Activated gamma-delta T cell (primary cell): ENCODE measurements at regions not wholly inside any gene's neighbourhood (a gene's known extent, or its start where the extent isn't known, plus 50 kb on each side); places are given as distances from the start of the nearest gene placed in this dataset.

ENCODE experiments used
- DNase-seq: peaks from one replicate; lab custom pipeline; 2025; lab: John Stamatoyannopoulos, UW

GRCh38 chr4:38189445-38189844, 229.2 kb downstream of the PTTG2 start:
- no peak for DNase-seq

DNA sequence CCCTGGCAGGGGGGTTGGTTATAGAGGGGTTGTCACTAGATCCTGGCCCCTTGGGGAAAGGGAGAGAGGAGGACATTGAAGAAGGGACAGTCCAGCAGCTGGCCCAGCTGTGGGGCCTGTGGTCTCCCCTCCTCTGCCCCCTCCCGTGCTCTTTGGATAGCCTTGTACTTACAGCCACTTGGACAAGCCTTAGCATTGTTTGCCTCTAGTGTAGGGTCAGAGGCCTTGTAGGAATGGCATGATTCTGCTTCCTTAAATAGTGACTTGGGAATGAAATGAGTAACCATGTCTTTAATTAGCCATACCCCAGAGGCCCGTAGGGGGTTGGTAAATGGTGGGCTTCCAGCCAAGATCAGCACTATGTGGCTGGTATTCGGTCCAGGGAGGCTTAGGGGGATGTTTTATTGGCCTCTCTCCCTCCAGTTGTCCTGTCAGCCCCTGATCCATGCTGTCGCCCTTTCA, 230.6 kb downstream of the PTTG2 start:
- no peak for DNase-seq

DNA sequence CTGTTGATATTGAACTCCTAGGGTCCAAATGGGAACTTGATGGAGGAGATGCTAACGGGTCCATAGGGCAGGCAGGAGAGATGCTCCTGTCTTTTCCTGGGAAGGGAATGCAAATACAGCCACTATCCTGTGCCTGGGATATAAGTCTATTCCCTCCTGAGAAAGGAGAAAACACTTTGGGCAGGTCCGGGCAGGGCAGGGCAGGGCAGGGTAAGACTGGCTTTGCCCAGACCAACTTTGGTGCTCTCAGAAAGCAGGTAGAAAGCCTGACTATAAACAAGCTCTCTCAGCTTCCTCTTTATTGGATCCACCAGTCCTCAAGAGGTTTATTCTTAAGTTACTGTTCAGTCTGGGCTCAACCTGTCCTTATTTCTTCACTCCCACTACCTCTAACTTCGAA, 232.3 kb downstream of the PTTG2 start:
- DNase-seq: no peak

DNA sequence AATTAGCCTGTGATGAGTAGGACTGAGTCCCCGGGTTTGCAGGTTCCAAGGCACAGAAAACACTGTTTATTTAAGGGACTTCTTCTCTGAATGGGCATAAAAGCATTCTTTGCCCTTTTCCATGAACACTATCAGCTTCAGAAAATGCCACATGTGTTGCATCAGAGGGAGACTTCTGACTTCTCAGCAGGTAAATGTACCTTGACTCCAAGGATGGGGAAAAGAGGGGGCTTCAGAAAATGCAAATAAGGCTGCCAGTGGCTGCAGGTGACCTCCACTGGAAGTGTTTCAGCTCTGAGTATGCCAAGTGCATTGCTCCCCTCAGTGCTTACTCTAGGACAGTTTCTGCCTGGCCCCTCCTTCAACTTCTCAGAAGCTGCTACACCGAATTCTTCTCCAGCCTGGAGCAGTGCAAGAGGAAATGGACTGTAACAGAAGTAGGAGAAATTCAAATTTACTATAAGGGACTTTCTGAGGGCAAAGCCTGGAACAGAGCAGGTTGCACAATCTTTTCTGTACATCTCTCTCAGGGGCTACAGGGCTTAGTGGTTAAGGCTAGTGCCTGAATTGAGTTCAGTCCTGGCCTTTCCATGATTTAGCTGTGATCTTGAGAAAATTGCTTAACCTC, 233.2 kb downstream of the PTTG2 start:
- no peak for DNase-seq

DNA sequence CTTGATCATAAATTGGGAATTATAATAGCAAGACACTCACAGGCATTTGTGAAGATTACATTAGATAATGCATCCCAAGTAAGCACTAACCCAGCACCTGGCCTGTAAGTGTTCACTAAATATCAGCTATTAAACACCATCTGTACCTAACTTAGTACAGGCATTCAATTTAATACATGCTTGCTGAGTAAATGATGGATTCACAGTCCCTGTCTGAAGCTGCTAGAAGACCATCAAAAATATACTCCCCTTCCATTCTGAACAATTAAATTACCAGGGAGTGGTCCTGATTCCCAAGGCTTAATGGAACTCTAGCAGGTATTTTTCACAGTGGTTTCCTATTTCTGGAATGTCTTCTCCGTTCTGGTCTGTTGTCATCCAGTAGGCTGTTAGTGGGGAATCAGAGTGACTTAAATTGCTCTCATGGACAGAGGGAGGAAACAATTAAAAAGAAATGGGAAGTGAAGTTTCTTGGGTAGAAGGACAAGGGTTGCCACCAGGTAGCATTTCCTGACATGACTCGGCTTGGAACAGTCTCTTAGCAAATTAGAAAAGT, 233.9 kb downstream of the PTTG2 start:
- DNase-seq: no peak

DNA sequence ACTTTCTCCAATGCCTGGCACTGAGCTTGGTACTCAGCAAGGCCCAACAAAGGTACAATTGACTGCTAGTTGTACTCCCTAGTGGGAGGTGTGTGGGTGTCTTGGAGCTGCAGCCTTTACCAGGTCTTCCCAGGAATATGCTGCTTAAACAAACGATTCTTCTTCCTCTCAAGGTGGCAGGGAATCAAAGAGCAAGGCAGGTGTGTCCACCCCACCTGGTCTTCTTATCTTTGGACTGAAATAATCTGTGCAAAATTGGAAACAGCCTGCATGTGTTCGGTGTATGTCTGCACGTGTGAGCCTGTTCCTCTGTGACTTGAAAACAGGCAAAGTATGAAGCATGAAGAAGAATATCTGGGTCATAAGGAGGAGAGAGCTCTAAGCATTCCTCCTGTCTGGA, 235.3 kb downstream of the PTTG2 start:
- no peak for DNase-seq

DNA sequence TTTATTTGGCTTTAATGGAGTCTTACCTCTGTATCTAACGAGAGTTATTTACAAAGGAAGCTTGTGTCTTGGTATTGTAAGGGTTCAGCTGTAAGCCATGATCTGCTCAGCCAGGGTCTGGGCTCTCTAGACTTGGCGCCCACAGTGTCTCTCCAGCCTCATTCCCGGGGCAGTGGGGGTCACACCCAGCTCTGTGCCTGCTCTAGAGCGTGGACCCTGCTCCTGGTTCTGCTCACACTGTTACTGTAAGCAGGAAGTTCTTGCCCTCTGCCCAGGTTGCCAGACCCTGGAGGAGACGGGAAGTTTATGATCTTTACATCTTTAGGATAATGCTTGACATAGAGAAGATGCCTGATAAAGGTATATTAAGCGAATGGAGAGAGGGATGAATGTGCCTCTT, 235.7 kb downstream of the PTTG2 start:
- DNase-seq: no peak

- DNase-seq: no peak
Observed at GRCh38 chr4:38202242-38202641, 242.0 kb downstream of the PTTG2 start.

DNA sequence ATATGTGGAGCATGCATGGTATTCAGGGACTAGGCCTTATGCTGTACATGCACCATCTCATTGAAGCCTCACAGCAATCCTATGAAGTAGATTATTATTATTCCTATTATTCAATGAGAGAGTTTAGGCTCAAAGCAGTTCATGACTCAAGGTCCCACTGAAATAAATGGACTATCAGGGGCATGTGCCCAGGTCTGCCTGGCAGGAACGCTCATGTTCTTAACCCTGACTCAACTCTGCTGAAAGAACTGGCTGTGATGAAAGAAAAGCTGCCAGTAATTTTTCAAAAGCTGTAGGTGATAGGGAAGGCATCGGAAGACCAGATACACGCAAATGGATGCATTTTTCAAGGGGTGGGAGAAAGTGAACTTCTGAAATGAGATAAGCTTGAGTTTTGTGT, 243.4 kb downstream of the PTTG2 start:
- no peak for DNase-seq

- no peak for DNase-seq
Observed at GRCh38 chr4:38204339-38205035, 244.3 kb downstream of the PTTG2 start.

DNA sequence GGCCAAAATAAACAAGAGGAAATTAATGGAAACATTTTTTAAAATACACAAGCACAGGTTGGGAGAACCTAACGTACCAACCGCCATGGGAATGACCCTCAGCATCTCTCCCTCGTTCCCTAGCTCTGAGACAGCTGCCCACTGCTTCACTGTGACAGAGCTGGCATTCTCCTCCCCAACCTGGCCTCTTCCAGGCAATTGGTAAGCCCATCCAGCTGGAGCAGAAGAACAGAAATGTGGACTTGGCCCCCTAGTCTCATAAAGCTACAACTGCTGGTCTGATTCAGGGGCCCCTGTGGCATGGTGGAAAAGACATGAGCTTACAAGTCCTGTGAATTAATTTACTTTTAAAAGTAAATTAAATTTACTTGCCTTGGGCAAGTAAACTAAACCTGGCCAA, 245.1 kb downstream of the PTTG2 start:
- DNase-seq: no peak

- no peak for DNase-seq
Observed at GRCh38 chr4:38207110-38207457, 246.9 kb downstream of the PTTG2 start.

GRCh38 chr4:38209654-38210053, 249.5 kb downstream of the PTTG2 start:
- DNase-seq: no peak

DNA sequence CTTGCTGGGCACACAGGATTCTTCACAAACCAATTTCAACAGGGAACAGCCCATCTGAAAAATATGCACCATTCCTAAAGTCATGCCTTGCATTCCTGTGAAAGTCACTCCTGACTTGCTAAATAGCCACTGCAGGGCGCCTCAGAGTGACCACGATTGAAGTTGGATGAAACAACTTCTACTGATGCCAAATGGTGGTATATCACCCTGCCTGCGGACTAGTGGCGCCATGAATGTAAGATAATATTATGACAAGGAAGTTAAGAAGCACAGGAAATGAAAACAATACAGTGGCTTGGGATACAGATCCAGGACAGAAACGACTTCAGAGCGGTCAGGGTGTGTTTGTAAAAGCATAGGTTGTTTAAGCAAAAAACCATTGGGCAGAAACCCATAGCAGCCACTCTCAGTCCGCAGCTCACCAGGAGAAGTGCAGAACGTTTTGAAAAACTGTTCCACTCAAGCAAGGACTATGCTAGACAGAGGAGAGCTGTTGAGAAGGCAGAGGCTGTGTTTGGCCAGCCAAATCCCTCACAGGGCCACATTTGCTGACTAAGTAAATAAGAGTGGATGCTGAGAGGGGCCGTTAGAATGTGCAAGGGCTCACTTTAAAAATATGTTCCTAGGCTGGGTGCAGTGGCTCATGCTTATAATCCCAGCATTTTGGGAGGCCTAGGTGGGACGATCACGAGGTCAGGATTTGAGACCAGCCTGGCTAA, 250.4 kb downstream of the PTTG2 start:
- DNase-seq: no peak

DNA sequence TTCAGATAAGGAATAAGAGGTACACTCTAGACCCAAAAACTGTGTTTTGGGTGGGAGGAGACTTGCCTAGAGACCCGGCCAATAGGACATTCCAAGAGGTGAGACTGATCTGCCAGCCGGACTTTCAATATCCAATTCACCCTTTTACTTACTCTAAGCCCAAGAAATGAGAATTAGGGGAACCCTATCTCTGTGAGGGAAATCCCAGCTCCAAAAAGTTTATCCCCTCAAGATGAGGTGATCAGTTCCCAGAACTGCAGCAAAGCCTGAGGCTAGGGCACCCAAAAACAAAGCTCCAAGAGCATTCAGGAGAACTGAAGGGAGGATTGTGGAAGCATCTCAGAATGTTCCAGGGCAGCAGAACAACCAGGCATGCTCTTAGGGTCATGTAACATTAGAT, 251.7 kb downstream of the PTTG2 start:
- no peak for DNase-seq

GRCh38 chr4:38213083-38213805, 253.0 kb downstream of the PTTG2 start:
- no peak for DNase-seq

DNA sequence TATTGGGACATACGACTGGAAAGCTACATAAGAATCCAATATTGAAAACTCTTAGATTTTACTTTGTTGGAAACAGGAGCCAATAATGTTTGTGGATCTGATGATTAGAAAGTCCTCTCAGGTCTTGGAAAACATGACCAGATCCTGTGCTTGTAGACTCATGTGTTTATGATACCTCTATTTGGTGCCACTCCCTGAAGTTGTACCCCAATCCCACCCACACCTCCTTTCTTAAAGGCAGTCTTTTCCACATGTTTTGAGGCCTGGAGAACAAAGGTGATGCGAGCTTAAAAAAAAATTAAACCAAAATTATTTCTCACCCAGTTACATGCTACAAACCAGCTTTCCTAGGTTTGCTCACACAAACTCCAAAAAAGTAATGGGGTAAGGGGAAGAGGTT, 262.7 kb downstream of the PTTG2 start:
- no peak for DNase-seq

DNA sequence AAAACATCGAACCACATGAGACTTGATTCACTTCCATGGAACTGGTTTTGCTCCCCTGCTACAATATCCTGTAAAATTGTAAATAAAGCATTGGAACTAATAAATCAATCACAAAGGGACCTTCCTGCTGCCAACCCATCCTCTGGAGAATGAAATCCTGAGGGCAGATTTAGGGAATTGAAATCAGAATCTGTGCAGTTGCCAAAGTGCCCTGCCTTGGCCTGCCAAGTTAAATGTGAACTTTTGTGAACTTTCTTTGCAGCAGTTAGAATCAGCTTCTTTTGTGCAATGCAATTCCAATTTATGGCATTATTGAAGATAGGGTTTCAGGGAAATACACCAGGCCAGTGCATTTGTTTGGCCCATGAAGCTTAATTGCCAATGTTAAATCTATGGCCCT, 263.1 kb downstream of the PTTG2 start:
- no peak for DNase-seq

- no peak for DNase-seq
Observed at GRCh38 chr4:38223782-38224236, 263.6 kb downstream of the PTTG2 start.

GRCh38 chr4:38224850-38225249, 264.7 kb downstream of the PTTG2 start:
- no peak for DNase-seq

DNA sequence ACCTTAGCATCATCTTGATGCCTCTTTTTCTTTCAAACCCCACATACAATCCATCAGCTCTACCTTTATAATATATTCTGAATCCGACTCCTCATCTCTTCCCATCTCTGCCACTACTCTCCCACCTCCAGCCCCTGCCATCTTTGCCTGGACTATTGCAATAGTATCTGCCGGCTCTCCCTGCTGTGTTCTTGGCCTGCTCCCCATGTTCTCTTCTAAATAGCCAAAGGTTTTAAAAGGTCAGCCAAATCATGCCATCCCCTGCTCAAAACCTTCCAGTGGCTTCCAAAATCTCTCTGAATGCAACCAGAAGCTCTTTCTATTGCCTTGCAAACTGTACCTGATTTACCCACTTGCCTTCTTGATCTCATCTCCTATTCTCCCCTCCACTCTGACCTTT, 266.0 kb downstream of the PTTG2 start:
- DNase-seq: no peak

DNA sequence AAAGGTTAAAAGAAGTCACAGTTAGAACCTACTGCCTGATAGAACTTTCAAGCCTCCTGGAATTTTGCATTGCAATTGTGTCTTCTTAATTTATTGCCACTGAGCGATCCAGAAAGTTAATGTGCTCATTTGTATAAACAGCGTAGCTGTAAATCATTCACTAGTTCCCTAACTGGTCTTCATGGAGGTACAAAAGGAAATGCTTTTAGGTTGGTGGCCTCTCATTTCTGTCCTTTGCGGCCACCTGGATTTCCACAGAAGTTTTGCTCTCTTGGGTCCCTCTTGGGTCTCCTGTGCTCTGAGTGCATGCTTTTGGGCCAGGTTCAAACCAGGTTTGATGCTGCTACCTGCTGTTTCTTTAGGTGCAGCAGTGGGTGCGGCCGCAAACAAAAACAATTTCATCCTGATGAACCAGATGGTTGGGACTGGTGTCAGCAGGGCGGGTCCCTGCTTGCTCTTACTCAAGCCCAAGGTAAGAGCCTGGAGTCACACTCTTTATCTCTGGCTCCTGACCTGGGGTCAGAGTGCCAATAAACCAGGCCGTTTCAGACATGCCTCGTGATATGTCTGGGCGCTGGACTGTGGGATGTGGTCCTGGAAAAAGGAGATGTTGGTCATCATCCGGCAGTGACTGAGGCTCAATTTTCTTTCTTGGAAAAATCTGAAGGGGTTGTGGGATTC, 270.1 kb downstream of the PTTG2 start:
- no peak for DNase-seq
